KG1 (cell line): ENCODE measurements at regions not wholly inside any gene's neighbourhood (a gene's known extent, or its start where the extent isn't known, plus 50 kb on each side); places are given as distances from the start of the nearest gene placed in this dataset.
"Not testable (repeated sequence)": the region's sequence is repeated elsewhere in the genome, so short reads cannot be mapped to it uniquely, and the experiment has no call there.

Experiments used
- DNase-seq: peaks from one replicate; lab custom pipeline; 2025; lab: John Stamatoyannopoulos, UW

DNA sequence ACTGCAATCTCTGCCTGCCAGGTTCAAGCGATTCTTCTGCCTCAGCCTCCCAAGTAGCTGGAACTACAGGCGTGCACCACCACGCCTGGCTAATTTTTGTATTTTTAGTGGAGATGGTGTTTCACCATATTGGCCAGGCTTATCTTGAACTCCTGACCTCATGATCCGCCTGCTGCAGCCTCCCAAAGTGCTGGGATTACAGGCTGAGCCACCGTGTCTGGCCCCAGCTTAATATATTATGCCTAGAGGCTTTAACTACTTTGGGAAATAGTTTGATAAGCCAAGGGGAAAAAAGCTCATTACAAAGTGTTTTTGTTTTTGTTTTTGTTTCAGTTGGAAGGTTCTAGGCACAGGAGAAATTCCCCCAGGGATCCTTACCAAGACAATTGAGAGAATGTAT lies 184.2 kb upstream of the FAM241A start:
- not testable (repeated sequence) for DNase-seq

DNA sequence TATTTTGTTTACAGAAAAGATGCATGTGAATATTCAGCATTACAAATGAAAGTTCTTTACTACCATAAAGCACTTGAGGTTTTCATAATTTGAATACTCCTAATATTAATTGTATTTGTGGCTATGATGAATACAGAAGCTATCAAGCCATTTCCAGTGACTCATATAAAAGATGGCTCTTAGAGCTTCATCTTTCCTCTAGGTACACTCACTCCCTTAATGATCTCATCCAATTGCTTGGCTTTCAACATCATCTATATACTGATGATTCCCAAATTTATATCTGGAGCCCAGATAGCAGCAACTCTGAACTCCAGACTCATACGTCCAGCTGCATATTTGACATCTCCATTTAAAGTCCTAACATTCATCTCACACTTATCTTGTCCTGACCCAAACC lies 183.4 kb upstream of the FAM241A start:
- no peak for DNase-seq

DNA sequence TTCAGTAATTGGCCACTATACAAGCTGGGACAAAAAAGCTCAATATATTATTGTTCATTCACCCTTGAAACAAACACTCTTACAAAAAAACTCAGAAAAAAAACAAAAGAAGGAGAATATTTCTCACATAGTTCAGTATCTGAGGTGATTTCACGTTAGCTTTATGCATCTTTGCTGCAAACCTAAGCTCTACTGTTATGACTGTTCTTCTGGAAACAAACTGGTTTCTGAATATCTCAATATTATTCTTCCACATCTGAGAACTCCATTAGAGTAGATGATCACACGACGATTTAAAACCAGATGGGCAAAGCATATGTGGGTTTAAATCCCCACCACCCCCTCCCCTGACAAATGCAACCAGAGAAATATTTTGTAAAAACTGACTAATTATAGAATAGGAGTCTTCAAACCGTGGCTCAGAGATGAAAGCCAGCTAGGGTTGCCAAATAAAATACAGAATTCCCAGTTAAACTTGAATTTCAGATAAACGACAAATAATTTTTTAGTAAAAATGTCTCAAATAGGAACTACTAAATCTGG lies 182.0 kb upstream of the FAM241A start:
- no peak for DNase-seq

GRCh38 chr4:111977419-111977965 lies 167.8 kb upstream of the FAM241A start:
- no peak for DNase-seq

DNA sequence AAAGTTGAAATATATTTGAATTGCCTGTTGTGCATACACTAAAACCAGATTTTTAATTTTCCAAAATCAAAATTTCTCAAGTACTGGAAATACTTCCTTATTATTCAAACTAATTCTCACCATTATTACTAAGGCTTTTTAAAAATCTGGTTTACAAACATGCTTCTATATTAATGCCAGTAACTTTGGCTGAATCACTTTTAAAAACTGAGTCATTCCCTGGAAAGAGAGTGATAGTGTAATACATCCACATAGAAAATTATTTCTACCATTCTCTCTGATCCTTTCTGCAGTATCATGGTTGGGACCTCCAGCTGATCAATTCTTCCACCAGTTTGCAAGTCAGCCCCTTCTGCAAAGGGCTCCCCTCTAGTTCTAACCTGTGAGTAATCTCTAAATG lies 165.3 kb upstream of the FAM241A start:
- DNase-seq: no peak

DNA sequence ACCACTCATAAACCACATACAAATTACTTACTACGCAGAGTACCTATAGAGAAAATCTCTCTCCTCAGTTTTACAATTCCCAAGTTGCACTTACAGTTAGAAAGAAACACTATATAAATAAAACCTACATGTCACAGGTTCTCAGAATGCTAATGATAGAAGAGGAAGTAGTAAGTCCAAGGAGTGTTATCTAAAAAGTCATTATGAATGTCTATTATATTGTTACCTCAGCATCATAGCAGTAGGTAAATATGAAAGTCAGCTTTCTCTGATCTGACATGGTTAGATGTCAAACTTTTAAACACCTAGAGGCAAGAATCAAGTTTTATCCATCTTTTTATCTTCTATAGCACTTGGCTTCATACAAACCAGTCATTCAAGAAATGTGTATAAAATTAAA lies 163.2 kb upstream of the FAM241A start:
- no peak for DNase-seq

DNA sequence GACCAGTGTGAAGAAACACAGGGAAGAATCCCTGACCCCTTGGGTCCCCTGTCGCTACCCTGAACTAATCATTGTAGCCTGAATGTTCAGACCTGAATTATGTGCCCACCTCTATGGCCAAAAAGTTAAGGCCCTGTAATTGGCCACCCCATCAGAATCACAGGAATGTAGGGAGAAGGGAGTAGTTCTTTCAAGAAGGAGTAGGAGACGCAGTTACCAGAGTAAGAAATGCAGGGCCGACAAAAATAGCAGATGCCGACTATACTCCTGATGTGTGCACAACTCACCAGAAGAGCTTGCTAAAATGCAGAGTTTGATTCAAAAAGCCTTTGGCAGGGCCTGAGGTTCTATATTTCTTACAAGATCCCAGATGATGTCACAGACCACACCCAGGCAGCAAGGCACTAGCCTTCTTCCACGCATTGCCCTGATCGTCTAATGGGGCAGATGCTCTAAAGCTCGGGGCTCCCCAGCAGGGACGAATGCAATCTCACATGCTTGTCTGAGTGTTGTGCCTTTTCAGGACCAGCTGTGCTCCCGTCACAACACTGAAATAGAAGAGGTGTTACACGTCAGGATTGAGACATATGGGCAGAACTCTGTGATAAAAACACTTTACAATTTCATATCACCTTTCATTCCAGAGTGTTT lies 161.0 kb upstream of the FAM241A start:
- no peak for DNase-seq

DNA sequence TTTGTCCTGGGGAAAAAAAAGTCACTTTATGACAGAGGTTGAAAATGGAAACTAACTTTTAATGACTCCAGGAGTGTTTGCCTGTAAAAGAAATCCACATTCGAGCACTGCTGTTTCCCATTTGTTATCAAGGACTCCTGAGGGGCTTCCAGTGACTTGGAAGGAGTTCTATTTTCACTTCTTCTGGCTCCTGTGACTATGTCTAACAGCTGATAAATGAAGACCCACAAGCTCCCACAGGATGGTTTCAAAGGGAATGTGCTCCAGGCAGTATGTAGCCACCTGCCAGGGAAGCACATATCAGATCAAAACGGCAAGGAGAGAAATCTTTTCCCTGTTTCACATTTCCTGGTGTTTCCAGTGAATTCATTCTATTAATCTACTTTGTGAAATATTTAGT lies 159.8 kb upstream of the FAM241A start:
- DNase-seq: no peak

- DNase-seq: no peak
These were observed 159.2 kb upstream of the FAM241A start for GRCh38 chr4:111986095-111986494.

DNA sequence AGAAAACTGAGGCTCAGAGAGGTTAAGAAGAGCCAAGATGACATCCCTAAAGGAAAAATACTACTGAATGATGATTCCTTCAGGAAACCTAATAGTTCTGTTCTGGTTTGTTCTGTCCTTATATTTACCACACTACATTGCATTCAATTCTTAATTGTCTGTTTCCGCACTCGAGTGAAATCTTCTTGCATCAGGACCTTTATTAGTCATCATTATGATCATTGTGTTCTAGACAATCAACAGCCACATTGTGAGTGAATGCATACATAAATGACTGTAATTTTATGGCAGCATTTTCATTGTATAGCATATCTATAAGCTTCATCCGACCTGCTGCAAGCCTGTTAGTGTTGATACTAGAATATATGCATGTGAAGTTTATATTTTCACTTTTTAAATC lies 156.7 kb upstream of the FAM241A start:
- DNase-seq: no peak

GRCh38 chr4:111989817-111990216 lies 155.4 kb upstream of the FAM241A start:
- no peak for DNase-seq

DNA sequence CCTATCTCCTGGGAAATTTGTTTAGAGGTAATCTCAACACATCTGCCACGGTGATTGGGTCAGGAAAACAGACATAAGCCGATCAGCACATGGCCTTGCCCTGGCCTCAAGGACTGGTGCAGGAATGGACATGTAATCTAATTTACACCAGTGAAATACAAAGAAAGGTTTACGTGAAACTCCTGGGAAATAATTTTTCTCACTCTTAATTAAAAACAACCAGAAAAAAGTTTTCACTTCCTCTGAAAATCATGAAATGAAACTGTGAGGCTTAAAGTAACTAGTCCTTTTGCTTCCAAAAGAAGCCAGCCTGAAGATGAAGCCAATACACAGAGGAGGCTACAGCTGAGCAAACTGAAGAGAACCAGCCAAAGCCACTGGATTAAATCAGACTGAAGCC lies 154.1 kb upstream of the FAM241A start:
- no peak for DNase-seq

DNA sequence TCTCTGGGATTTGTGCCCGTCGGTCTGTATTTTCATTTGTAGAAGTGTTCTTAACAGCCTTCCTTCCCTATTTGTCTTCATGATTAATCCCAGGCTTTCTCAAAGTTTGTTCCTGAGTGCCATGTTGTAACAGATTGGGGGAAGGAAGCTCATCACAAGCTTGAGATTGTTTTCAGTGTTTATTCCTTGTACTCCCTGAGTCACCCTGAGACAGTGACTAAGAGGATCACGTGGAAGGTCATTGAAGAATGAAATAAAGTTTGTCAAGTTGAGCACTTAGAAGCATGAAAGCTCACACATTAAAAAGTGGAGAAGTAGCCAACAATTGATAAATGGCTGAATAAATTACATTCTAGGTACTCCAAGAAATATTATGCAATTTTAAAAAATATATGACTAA lies 153.5 kb upstream of the FAM241A start:
- DNase-seq: no peak

DNA sequence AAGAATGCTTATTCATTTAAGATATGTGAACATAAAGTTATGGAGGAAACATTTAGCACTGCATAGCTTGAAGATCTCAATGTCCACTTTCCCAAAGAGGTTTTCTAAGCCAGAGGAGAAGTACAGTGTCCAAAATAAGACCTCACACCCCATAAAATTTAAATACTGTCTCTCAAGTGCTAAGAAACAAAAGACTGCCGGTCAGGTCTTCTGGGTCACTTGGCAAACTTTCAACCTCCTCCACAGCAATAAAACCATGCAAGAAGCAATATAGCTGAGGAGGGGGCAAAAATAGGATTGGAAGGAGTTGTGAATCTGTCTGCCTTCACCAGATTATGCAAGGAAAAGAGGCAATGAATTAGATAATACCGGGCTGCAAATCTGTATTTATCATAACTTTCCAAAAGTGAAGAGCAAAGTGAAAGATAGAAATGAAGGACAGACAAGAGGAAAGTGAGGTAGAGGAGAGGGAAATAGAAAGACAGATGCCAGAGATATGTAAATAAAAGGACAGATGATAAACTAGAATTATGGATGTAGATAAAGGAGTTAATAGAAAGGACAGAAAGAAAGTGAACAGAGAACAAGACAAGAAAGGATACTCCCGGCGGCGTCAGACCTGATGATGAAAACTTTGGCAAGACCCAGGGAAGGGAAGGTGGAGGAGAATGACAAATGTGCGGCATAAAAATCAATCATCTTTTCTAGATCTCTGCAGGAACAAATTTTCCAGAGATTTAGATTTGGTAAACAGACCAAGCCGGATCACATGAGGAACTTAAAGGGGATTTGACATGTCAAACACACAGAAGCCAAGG lies 152.7 kb upstream of the FAM241A start:
- no peak for DNase-seq

DNA sequence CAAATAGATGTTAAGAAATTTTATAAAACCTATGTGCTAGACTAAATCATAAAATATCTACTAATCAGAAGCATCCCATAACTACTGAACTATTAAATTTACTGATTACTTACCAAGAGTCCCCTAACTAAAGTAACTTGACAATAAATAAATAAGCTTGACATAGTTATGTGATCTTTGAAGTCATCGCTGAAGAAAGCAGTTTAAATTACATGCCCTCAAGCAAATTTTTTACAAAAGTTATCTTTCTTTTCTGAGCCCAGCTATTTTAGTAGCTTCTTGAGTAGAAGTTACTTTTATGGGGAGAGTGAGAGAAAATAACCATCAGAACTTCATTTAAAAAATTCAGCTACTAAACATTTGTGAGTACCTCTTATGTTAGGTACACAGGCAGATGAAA lies 150.9 kb upstream of the FAM241A start:
- no peak for DNase-seq

DNA sequence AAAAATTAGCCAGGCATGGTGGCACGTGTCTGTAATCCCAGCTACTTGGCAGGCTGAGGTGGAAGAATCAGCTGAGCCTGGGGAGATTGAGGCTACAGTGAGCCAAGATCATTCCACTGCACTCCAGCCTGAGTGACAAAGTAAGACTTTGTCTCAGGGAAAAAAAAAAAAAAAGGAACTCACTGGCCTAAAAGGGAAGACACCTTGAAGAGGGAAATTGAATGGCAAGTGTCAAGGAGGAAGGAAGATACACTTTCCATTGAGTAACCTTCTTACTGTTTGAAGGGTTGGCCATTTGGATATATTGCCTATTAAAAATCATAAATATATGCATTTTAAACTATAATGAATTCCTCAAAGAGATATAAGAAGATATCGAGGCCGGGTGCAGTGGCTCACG lies 147.5 kb upstream of the FAM241A start:
- no peak for DNase-seq

- no peak for DNase-seq
These were observed 145.5 kb upstream of the FAM241A start for GRCh38 chr4:111999801-112000200.

GRCh38 chr4:112001041-112001440 lies 144.2 kb upstream of the FAM241A start:
- DNase-seq: no peak

GRCh38 chr4:112002248-112002661 lies 143.0 kb upstream of the FAM241A start:
- no peak for DNase-seq

DNA sequence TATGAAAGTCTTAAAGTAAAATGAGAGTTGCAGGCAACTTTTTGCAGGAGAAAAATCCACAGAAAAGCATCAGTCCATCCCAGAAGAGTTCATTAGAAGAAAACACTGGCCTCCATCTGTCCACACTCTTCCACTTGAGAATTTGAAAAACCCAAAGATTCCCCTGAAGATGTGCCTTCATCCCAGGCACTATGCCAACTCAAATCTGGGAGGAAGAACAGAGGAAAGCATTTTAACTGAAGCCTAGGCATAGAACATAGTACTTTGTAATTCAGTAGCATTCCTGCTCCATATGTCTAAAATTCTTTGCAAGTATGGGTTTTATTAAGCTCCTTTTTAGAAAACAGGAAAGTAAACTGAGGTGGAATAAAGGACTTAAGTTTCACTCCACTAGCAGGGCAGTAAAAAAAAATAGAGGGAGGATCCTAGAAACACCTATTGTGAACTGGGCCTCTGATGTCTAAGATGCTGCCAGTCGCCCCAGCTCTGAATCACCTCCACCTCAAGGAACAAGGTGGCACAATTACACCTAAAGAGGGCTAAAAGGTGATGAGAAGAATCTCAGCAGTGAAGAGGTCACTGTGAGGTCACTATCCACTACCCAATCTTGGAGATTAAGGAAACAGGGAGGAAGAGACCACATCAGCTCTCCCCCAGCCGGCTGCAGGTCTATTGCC lies 141.9 kb upstream of the FAM241A start:
- DNase-seq: no peak

DNA sequence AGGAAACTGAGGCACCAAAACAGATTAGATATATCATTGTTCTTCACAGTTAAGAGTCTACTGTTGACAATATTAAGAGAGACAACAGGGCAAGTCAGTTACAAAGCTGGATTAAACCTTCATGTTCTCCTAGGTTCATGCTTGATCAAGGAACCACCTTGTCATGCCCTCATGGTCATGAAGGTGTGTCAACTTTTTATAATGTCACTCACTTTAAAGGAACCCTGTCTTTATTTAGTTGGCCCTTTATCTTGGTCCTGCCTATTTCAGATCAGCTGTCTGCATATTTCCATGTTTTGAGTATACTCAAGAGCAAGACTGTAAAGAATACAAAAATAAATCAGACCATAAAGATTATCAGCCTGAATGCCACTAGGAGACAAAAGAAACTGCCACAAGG lies 140.2 kb upstream of the FAM241A start:
- no peak for DNase-seq

DNA sequence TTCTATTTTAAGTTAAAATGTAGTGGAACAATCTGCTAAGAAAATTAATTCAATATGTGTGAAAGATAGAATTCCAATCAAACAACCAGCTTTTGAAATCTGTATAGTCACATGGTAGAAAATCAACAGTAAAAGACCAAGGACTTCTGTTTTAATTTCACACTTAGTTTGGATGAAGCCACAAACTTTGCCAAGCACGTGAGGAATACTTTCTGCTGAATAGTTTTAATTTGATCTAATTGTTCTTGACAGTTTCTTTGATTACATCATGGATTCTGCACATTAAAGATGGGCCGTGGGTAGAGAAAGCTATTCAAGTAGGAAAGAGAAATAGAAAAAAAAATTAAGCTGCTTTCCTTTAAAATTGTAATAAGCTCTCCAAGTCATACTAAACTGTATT lies 137.9 kb upstream of the FAM241A start:
- no peak for DNase-seq

DNA sequence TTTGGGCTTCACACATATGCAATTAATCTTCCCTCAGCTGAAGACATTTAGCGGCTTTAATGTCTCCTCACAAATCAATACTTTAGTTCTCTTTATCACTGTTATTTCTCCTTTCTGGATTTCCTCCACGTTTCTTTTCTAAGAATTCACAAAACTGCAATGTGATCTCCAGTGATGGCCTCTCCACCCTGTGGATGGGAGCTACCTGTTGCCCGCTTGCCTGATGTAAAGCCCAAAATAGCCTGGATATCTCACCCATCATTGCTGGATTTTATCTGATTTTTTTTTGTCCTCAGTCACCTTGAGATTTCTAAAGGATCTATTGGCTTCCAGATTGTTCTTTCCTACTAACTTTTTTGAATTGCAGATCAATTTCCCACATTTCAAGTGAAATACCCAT lies 129.3 kb upstream of the FAM241A start:
- DNase-seq: no peak
